ENCODE measurements at regions not wholly inside any gene's neighbourhood (a gene's known extent, or its start where the extent isn't known, plus 50 kb on each side); places are given as distances from the start of the nearest gene placed in this dataset.
"Not testable (repeated sequence)": the region's sequence is repeated elsewhere in the genome, so short reads cannot be mapped to it uniquely, and the experiment has no call there.

GRCh38 chr2:160584972-160585494 is 91.4 kb upstream of the RBMS1 start:
- DNase-seq: no peak

- DNase-seq: no peak
Observed at GRCh38 chr2:160590664-160591063, 97.1 kb upstream of the RBMS1 start.

- DNase-seq: no peak
Observed at GRCh38 chr2:160592401-160592800, 98.8 kb upstream of the RBMS1 start.

- no peak for DNase-seq
Observed at GRCh38 chr2:160592993-160593392, 99.4 kb upstream of the RBMS1 start.

GRCh38 chr2:160596441-160596840 is 102.8 kb upstream of the RBMS1 start:
- no peak for DNase-seq

GRCh38 chr2:160600437-160600836 is 106.8 kb upstream of the RBMS1 start:
- not testable (repeated sequence) for DNase-seq

- no peak for DNase-seq
Observed at GRCh38 chr2:160602073-160602472, 108.5 kb upstream of the RBMS1 start.

- DNase-seq: no peak
Observed at GRCh38 chr2:160603771-160604510, 110.3 kb upstream of the RBMS1 start.

GRCh38 chr2:160606341-160606740 is 112.7 kb upstream of the RBMS1 start:
- DNase-seq: no peak

GRCh38 chr2:160608599-160608998 is 115.0 kb upstream of the RBMS1 start:
- DNase-seq: no peak

GRCh38 chr2:160609346-160609745 is 115.7 kb upstream of the RBMS1 start:
- DNase-seq: peak; percentile 48

- DNase-seq: no peak
Observed at GRCh38 chr2:160610041-160610440, 116.4 kb upstream of the RBMS1 start.

- no peak for DNase-seq
Observed at GRCh38 chr2:160612266-160612856, 118.8 kb upstream of the RBMS1 start.

GRCh38 chr2:160613466-160614153 is 120.0 kb upstream of the RBMS1 start:
- peak; percentile 38 for DNase-seq

GRCh38 chr2:160614391-160614790 is 120.8 kb upstream of the RBMS1 start:
- no peak for DNase-seq

GRCh38 chr2:160615706-160616105 is 122.1 kb upstream of the RBMS1 start:
- no peak for DNase-seq

- no peak for DNase-seq
Observed at GRCh38 chr2:160616149-160616548, 122.5 kb upstream of the RBMS1 start.

- DNase-seq: no peak
Observed at GRCh38 chr2:160621748-160622147, 128.1 kb upstream of the RBMS1 start.

GRCh38 chr2:160628020-160628637 is 134.5 kb upstream of the RBMS1 start:
- not testable (repeated sequence) for DNase-seq

- DNase-seq: no peak
Observed at GRCh38 chr2:160628811-160629210, 135.2 kb upstream of the RBMS1 start.

GRCh38 chr2:160630801-160631590 is 137.4 kb upstream of the RBMS1 start:
- DNase-seq: no peak

All from suppressor macrophage treated with lipopolysaccharide for 4 hours (primary cell).